H9 (cell line): ENCODE measurements at regions not wholly inside any gene's neighbourhood (a gene's known extent, or its start where the extent isn't known, plus 50 kb on each side); places are given as distances from the start of the nearest gene placed in this dataset.

Source experiments
- DNase-seq: peaks from one replicate; pipeline ENCODE4 v3.0.0-alpha.2; 2017
- H2AFZ ChIP-seq: one replicate; pipeline ENCODE4 v1.6.1; 2013; ENCODE audit warnings: mild to moderate bottlenecking, low read length, control low read depth, moderate library complexity
- H2AK5ac ChIP-seq: 2 replicates; pipeline ENCODE4 v1.6.1; 2013; ENCODE audit warnings: low read length, control low read depth, mixed read lengths; ENCODE audit not compliant: insufficient read length
- H2BK120ac ChIP-seq: one replicate; pipeline ENCODE4 v1.6.1; 2013; ENCODE audit warnings: low read depth, mild to moderate bottlenecking, low read length, control low read depth, inconsistent platforms; ENCODE audit not compliant: poor library complexity, severe bottlenecking
- H2BK12ac ChIP-seq: 2 replicates; pipeline ENCODE4 v1.6.1; 2013; ENCODE audit warnings: low read length, control low read depth, mixed read lengths, low read depth; ENCODE audit not compliant: insufficient read length
- H2BK15ac ChIP-seq: 2 replicates; pipeline ENCODE4 v1.6.1; 2013; ENCODE audit warnings: low read depth, low read length, control low read depth
- H2BK20ac ChIP-seq: one replicate; pipeline ENCODE4 v1.6.1; 2013; ENCODE audit warnings: low read depth, mild to moderate bottlenecking, low read length, control low read depth, inconsistent platforms; ENCODE audit not compliant: poor library complexity, severe bottlenecking
- H2BK5ac ChIP-seq: 2 replicates; pipeline ENCODE4 v1.6.1; 2013; ENCODE audit warnings: low read length, control low read depth, mixed read lengths; ENCODE audit not compliant: insufficient read length
- H3K14ac ChIP-seq: 2 replicates; pipeline ENCODE4 v1.6.1; 2013; ENCODE audit warnings: low read length, control low read depth; ENCODE audit not compliant: insufficient read depth
- H3K18ac ChIP-seq: 2 replicates; pipeline ENCODE4 v1.6.1; 2013; ENCODE audit warnings: low read depth, mild to moderate bottlenecking, mixed read lengths, low read length, control low read depth; ENCODE audit not compliant: insufficient read length
- H3K23ac ChIP-seq: 2 replicates; pipeline ENCODE4 v1.6.1; 2013; ENCODE audit warnings: low read length, control low read depth, mixed read lengths, low read depth; ENCODE audit not compliant: insufficient read length
- H3K23me2 ChIP-seq: 2 replicates; pipeline ENCODE4 v1.6.1; 2013; ENCODE audit warnings: low read depth, mild to moderate bottlenecking, mixed read lengths, low read length, control low read depth; ENCODE audit not compliant: insufficient read length, poor library complexity, severe bottlenecking
- H3K27ac ChIP-seq: 2 replicates; pipeline ENCODE4 v1.5.1; 2013; ENCODE audit warnings: low read length, control low read depth, mixed read lengths, low read depth; ENCODE audit not compliant: insufficient read length
- H3K27me3 ChIP-seq: 2 replicates; pipeline ENCODE4 v1.6.1; 2013; ENCODE audit warnings: low read length, control low read depth, inconsistent platforms; ENCODE audit not compliant: insufficient read depth
- H3K4ac ChIP-seq: 2 replicates; pipeline ENCODE4 v1.6.1; 2013; ENCODE audit warnings: low read depth, mild to moderate bottlenecking, control low read depth, inconsistent platforms, low read length, moderate library complexity
- H3K4me1 ChIP-seq: 2 replicates; pipeline ENCODE4 v1.6.1; 2013; ENCODE audit warnings: low read length, control low read depth, inconsistent platforms; ENCODE audit not compliant: insufficient read depth
- H3K4me2 ChIP-seq: 2 replicates; pipeline ENCODE4 v1.6.1; 2013; ENCODE audit warnings: low read length, control low read depth, mixed read lengths; ENCODE audit not compliant: insufficient read length, insufficient read depth
- H3K56ac ChIP-seq: 2 replicates; pipeline ENCODE4 v1.6.1; 2013; ENCODE audit warnings: low read depth, mild to moderate bottlenecking, mixed read lengths, low read length, control low read depth; ENCODE audit not compliant: insufficient read length
- H3K79me1 ChIP-seq: 2 replicates; pipeline ENCODE4 v1.6.1; 2013; ENCODE audit warnings: low read depth, mild to moderate bottlenecking, moderate library complexity, low read length, control low read depth, inconsistent platforms; ENCODE audit not compliant: insufficient read depth, poor library complexity, severe bottlenecking
- H3K79me2 ChIP-seq: 2 replicates; pipeline ENCODE4 v1.6.1; 2013; ENCODE audit warnings: low read length, control low read depth, inconsistent platforms; ENCODE audit not compliant: insufficient read depth
- H3K9ac ChIP-seq: 2 replicates; pipeline ENCODE4 v1.6.1; 2013; ENCODE audit warnings: low read length, control low read depth, mixed read lengths; ENCODE audit not compliant: insufficient read length; ENCODE audit errors: extremely low read depth
- H3K9me3 ChIP-seq: one replicate; pipeline ENCODE4 v1.6.1; 2013; ENCODE audit warnings: low read depth, low read length, inconsistent platforms; ENCODE audit not compliant: control insufficient read depth
- H3T11ph ChIP-seq: one replicate; pipeline ENCODE4 v1.6.1; 2013; ENCODE audit warnings: mild to moderate bottlenecking, low read length, control low read depth, inconsistent platforms
- H4K20me1 ChIP-seq: one replicate; pipeline ENCODE4 v1.6.1; 2013; ENCODE audit not compliant: control insufficient read depth, insufficient read length, insufficient read depth
- H4K5ac ChIP-seq: 2 replicates; pipeline ENCODE4 v1.6.1; 2013; ENCODE audit warnings: low read depth, mild to moderate bottlenecking, mixed read lengths, low read length, control low read depth; ENCODE audit not compliant: insufficient read length
- H4K8ac ChIP-seq: replicated peaks from 2 replicates; pipeline ENCODE4 v1.6.1; 2013; ENCODE audit warnings: low read length, control low read depth, mixed read lengths, low read depth; ENCODE audit not compliant: insufficient read length
- H4K91ac ChIP-seq: 2 replicates; pipeline ENCODE4 v1.6.1; 2013; ENCODE audit warnings: low read depth, mild to moderate bottlenecking, moderate library complexity, mixed read lengths, low read length, control low read depth; ENCODE audit not compliant: insufficient read length
- H3K27ac Mint-ChIP-seq, 3 experiments: 2 replicates in 2 of 3; 3 replicates in 1 of 3; pipeline ENCODE4 v1.8.0; 2020 to 2021; ENCODE audit warnings: mixed read lengths in 3 of 3, mild to moderate bottlenecking in 1 of 3, moderate library complexity in 1 of 3
- H3K27me3 Mint-ChIP-seq: 2 replicates; pipeline ENCODE4 v1.8.0; 2021; ENCODE audit warnings: low read depth, mild to moderate bottlenecking, moderate library complexity, mixed read lengths
- H3K36me3 Mint-ChIP-seq, 3 experiments: 2 replicates in 2 of 3; 3 replicates in 1 of 3; pipeline ENCODE4 v1.8.0; 2020 to 2021; ENCODE audit warnings: low read depth in 3 of 3, mixed read lengths in 3 of 3; ENCODE audit not compliant: insufficient read depth in 1 of 3
- H3K4me1 Mint-ChIP-seq, 2 experiments: 2 replicates each; pipeline ENCODE4 v1.8.0; 2020; ENCODE audit warnings: mixed read lengths in 2 of 2
- H3K4me3 Mint-ChIP-seq, 2 experiments: 2 replicates in 1 of 2; 3 replicates in 1 of 2; pipeline ENCODE4 v1.8.0; 2020 to 2021; ENCODE audit warnings: mild to moderate bottlenecking in 2 of 2, mixed read lengths in 2 of 2, moderate library complexity in 1 of 2
- H3K9me3 Mint-ChIP-seq, 2 experiments: 2 replicates in 1 of 2; 3 replicates in 1 of 2; pipeline ENCODE4 v1.8.0; 2020; ENCODE audit warnings: mild to moderate bottlenecking in 2 of 2, mixed read lengths in 2 of 2, moderate library complexity in 1 of 2
- CTCF ChIP-seq: fragments of 200-600 bp; sonication (generic); conservative IDR thresholded peaks from 3 replicates; pipeline ENCODE4 v1.8.0; 2021; ENCODE audit warnings: antibody characterized with exemption, mild to moderate bottlenecking
- WGBS: extraction: QIAGEN DNeasy Blood & Tissue Kit; methylation state at CpG from one replicate; pipeline ENCODE4 v1.1.7; 2013; ENCODE audit warnings: missing lambda C conversion rate, low lambda C conversion rate, mixed read lengths; ENCODE audit not compliant: insufficient read length; ENCODE audit errors: extremely low coverage; 5-methylcytosine and 5-hydroxymethylcytosine counted together

- TF ChIP-seq CTCF: no peak
- Histone ChIP-seq H4K5ac (no peak overlapping the region), H3K27me3 (no peaks in the 10 kb centered on the region), H2BK15ac (no peak overlapping the region), H3K23me2 (no peaks in the 10 kb centered on the region), H3T11ph (no peak overlapping the region), H3K9ac (no peak overlapping the region), H2BK120ac (no peak overlapping the region), H3K4ac (no peak overlapping the region), H3K18ac (no peak overlapping the region), H2BK5ac (no peak overlapping the region), H2AFZ (no peak overlapping the region), H3K79me2 (no peaks in the 10 kb centered on the region), H2AK5ac (no peak overlapping the region), H2BK20ac (no peak overlapping the region), H3K56ac (no peak overlapping the region), H4K20me1 (no peaks in the 10 kb centered on the region), H3K4me2 (no peak overlapping the region), H3K9me3 (no peaks in the 10 kb centered on the region), H3K79me1 (no peaks in the 10 kb centered on the region), H3K4me1 (peaks cover 3% of the 10 kb centered on the region; the same call in 1 of the 2 replicates), H4K91ac (no peak overlapping the region), H2BK12ac (no peak overlapping the region), H3K14ac (no peak overlapping the region), H3K23ac (no peak overlapping the region), H4K8ac (no peak overlapping the region), H3K27ac (no peak overlapping the region)
- no peaks in the 10 kb centered on the region for H3K27me3 Mint-ChIP-seq
- peaks cover 0 to under 1% (median 0%) of the 10 kb centered on the region in 3 experiments; a peak in 2 of 7 replicates for H3K36me3 Mint-ChIP-seq
- WGBS: no CpG with 5 or more reads among the region's 3 CpGs
- H3K9me3 Mint-ChIP-seq: no peaks in the 10 kb centered on the region
- no peak overlapping the region for H3K4me3 Mint-ChIP-seq
- no peak for DNase-seq
- H3K27ac Mint-ChIP-seq: peak overlapping the region in 1 of 3 experiments; percentile 28; a peak in 2 of 7 replicates
- H3K4me1 Mint-ChIP-seq: peaks cover 34 to 35% of the 10 kb centered on the region in 2 experiments
These were observed 475.3 kb upstream of the ADGRL2 start for GRCh38 chr1:81325397-81325796.
